ENCODE measurements at regions not wholly inside any gene's neighbourhood (a gene's known extent, or its start where the extent isn't known, plus 50 kb on each side); places are given as distances from the start of the nearest gene placed in this dataset.

- no peak for DNase-seq (ENCODE audit: low read depth)
- no peak overlapping the region for H3K4me3 ChIP-seq (ENCODE audit: low read depth, low read length)
- TF ChIP-seq CTCF (IDR thresholded peaks at IDR 0.05; ENCODE audit: insufficient read depth, low read length) = no peak
Observed at GRCh38 chr14:94701861-94702370, 68.0 kb downstream of the GSC start.

- TF ChIP-seq CTCF (IDR thresholded peaks at IDR 0.05; ENCODE audit: insufficient read depth, low read length) = no peak
- H3K4me3 ChIP-seq (ENCODE audit: low read depth, low read length) = no peak overlapping the region
- no peak for DNase-seq (ENCODE audit: low read depth)
Observed at GRCh38 chr14:94700336-94700735, 69.6 kb downstream of the GSC start.

- no peak for TF ChIP-seq CTCF (IDR thresholded peaks at IDR 0.05; ENCODE audit: insufficient read depth, low read length)
- H3K4me3 ChIP-seq (ENCODE audit: low read depth, low read length) = no peak overlapping the region
- DNase-seq (ENCODE audit: low read depth) = no peak
Observed at GRCh38 chr14:94699831-94700230, 70.1 kb downstream of the GSC start.

- H3K4me3 ChIP-seq (ENCODE audit: low read depth, low read length) = no peak overlapping the region
- no peak for TF ChIP-seq CTCF (IDR thresholded peaks at IDR 0.05; ENCODE audit: insufficient read depth, low read length)
- DNase-seq (ENCODE audit: low read depth) = no peak
Observed at GRCh38 chr14:94697773-94698556, 71.9 kb downstream of the GSC start.

GRCh38 chr14:94696518-94696917 is 73.4 kb downstream of the GSC start:
- no peak for TF ChIP-seq CTCF (IDR thresholded peaks at IDR 0.05; ENCODE audit: insufficient read depth, low read length)
- no peak for DNase-seq (ENCODE audit: low read depth)
- no peak overlapping the region for H3K4me3 ChIP-seq (ENCODE audit: low read depth, low read length)

GRCh38 chr14:94695231-94695630 is 74.7 kb downstream of the GSC start:
- H3K4me3 ChIP-seq (ENCODE audit: low read depth, low read length) = no peak overlapping the region
- DNase-seq (ENCODE audit: low read depth) = no peak
- no peak for TF ChIP-seq CTCF (IDR thresholded peaks at IDR 0.05; ENCODE audit: insufficient read depth, low read length)

All from fibroblast of the aortic adventitia (primary cell).